Muscle of back (tissue), 3 donors: ENCODE measurements at regions not wholly inside any gene's neighbourhood (a gene's known extent, or its start where the extent isn't known, plus 50 kb on each side); places are given as distances from the start of the nearest gene placed in this dataset.
"Not testable (repeated sequence)": the region's sequence is repeated elsewhere in the genome, so short reads cannot be mapped to it uniquely, and the experiment has no call there.

Experiments
- DNase-seq, 3 donors: peaks; one replicate each; pipeline versions ENCODE4 v3.0.0 to v3.0.0-alpha.2; 2013

- DNase-seq, result peak in 1 of 3 donors; percentile 2
Observed at GRCh38 chr1:68673771-68674170, 176.9 kb upstream of the DEPDC1 start.

GRCh38 chr1:68675336-68675735 is 178.5 kb upstream of the DEPDC1 start:
- DNase-seq, result no peak

- no peak for DNase-seq
Observed at GRCh38 chr1:68677684-68678351, 180.9 kb upstream of the DEPDC1 start.

GRCh38 chr1:68696221-68696620 is 199.3 kb upstream of the DEPDC1 start:
- no peak for DNase-seq

- DNase-seq, result no peak
Observed at GRCh38 chr1:68703921-68704354, 207.1 kb upstream of the DEPDC1 start.

GRCh38 chr1:68704800-68705443 is 208.0 kb upstream of the DEPDC1 start:
- DNase-seq, result peak in 2 of 3 donors; percentile 4 to 9

- DNase-seq, result no peak
Observed at GRCh38 chr1:68705466-68705865, 208.6 kb upstream of the DEPDC1 start.

- DNase-seq, result no peak
Observed at GRCh38 chr1:68706639-68707317, 209.9 kb upstream of the DEPDC1 start.

GRCh38 chr1:68717330-68717729 is 220.4 kb upstream of the DEPDC1 start:
- DNase-seq, result no peak

- DNase-seq, result no peak
Observed at GRCh38 chr1:68720476-68720875, 223.6 kb upstream of the DEPDC1 start.

GRCh38 chr1:68723791-68724190 is 226.9 kb upstream of the DEPDC1 start:
- DNase-seq, result no peak

- peak in 2 of 3 donors; percentile 14 to 20 for DNase-seq
Observed at GRCh38 chr1:68725001-68725752, 228.3 kb upstream of the DEPDC1 start.

GRCh38 chr1:68739486-68739885 is 242.6 kb upstream of the DEPDC1 start:
- DNase-seq, result not testable (repeated sequence)

- DNase-seq, result peak in 2 of 3 donors; percentile 11 to 32
Observed at GRCh38 chr1:68745011-68745410, 248.1 kb upstream of the DEPDC1 start.

GRCh38 chr1:68745451-68745850 is 248.6 kb upstream of the DEPDC1 start:
- no peak for DNase-seq

- no peak for DNase-seq
Observed at GRCh38 chr1:68746378-68746777, 249.5 kb upstream of the DEPDC1 start.

- DNase-seq, result no peak
Observed at GRCh38 chr1:68751723-68752122, 254.8 kb upstream of the DEPDC1 start.

- DNase-seq, result no peak
Observed at GRCh38 chr1:68758666-68759209, 261.9 kb upstream of the DEPDC1 start.

- DNase-seq, result no peak
Observed at GRCh38 chr1:68767941-68768340, 271.1 kb upstream of the DEPDC1 start.

GRCh38 chr1:68770817-68771216 is 273.9 kb upstream of the DEPDC1 start:
- no peak for DNase-seq

GRCh38 chr1:68777851-68778250 is 281.0 kb upstream of the DEPDC1 start:
- no peak for DNase-seq

GRCh38 chr1:68779841-68780240 is 283.0 kb upstream of the DEPDC1 start:
- not testable (repeated sequence) for DNase-seq
